KG1 (cell line): ENCODE measurements at regions not wholly inside any gene's neighbourhood (a gene's known extent, or its start where the extent isn't known, plus 50 kb on each side); places are given as distances from the start of the nearest gene placed in this dataset.
"Not testable (repeated sequence)": the region's sequence is repeated elsewhere in the genome, so short reads cannot be mapped to it uniquely, and the experiment has no call there.

Experiments
- DNase-seq: peaks from one replicate; lab custom pipeline; 2025; lab: John Stamatoyannopoulos, UW

DNA sequence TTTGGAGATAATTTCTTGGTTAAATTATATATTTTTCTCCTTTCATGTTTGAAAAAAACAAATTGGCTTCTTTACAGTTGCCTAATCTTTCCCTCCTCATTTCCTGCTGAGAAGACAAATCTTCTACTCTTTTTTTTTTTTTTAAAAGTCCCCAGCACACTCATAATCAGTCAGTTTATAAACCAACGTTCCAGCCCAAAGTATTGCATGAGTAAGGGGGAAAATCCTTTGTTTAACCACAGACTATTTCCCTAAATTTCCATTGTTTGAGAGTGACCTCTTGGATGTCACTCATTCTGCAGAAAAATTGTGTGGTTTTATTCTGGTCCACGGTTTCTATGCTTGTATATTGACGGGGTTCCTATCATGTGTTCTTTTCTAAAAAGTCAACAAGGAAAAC, 55.1 kb upstream of the TLR4 start:
- DNase-seq = no peak

DNA sequence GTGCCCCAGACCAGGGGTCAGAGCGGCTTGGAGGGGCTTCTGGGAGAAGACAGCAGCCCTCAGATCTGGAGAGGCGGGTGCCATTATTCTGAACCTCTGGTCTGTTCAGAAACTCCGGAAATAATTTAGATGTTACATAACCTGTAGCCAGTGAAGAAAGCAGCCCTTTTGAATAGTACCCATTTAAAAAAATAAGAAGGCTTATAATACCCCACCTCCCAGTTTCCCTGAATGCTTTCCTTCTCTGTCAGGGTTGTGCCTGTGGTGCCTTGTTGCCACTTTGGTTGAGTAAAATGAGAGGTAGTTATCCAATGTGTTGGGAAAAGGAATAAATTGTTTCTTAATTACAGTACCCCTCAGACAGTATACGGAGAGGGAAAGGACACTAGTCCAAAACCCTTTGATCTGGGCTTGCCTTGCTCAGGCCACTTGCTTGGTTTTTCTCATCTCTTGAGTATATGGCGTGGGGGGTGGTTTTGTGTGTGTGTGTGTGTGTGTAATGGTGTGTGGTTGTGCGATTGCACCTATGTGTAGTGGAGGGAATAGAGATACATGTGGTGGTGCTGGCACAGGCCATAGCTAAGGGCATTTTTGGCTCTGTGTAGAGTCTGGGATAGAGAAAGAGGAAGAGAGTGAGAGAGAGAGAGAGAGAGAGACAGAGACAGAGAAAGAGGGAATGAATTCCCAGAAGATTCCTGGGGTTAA, 59.1 kb upstream of the TLR4 start:
- no peak for DNase-seq

DNA sequence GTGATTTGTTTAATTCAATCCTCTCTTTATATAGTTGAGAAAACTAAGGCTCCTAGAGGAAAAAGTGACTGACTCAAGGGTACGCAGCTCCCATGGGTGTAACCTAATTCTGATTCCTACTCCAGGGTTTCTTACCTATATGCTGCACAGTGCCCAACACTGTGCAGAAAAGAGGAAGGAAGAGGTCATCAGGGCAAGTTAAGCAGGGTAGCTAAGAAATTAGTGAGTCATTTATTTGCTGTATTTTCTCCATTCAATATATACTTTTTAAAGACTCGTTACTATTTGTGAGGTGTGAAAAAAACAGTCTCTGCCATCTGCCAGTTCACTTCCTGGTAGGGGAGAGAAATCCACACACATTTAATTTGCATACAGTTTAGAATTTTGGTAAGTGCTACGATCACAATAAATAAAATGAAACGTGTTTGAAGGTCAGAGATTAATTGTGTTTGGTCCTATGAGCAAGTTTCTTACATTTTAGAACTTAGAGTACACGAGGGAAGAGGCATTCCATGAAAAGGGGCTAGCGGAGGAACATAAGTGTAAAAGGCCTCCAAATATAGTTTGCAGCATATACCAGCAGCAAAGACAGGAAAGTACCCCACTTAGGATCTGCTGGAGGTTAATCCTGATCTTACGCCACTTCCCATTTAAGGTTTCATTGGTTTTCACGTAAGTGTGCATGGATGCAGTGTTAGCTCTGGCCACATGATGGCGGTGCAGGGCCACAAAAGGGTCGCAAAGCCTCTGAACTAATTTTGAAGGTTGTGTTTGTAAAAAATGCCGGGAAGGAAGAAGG, 59.9 kb upstream of the TLR4 start:
- DNase-seq = peak; percentile 59

DNA sequence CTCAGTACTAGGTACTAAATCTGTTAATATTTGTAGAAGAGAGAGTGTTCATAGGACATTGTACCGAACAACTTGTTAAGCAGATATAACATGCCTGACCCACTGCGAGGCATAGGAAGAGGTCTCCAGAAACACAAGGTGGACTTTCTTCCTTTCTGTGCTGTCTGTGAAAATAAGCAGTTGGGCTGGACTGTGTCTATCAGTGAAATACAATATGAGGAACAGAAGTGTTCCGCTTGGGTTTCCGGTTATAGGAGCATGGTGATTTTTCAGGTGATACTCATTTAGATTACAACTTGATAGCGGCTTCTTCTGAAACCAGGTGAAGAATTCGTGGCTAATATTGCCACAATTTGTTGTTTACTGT, 60.9 kb upstream of the TLR4 start:
- no peak for DNase-seq

DNA sequence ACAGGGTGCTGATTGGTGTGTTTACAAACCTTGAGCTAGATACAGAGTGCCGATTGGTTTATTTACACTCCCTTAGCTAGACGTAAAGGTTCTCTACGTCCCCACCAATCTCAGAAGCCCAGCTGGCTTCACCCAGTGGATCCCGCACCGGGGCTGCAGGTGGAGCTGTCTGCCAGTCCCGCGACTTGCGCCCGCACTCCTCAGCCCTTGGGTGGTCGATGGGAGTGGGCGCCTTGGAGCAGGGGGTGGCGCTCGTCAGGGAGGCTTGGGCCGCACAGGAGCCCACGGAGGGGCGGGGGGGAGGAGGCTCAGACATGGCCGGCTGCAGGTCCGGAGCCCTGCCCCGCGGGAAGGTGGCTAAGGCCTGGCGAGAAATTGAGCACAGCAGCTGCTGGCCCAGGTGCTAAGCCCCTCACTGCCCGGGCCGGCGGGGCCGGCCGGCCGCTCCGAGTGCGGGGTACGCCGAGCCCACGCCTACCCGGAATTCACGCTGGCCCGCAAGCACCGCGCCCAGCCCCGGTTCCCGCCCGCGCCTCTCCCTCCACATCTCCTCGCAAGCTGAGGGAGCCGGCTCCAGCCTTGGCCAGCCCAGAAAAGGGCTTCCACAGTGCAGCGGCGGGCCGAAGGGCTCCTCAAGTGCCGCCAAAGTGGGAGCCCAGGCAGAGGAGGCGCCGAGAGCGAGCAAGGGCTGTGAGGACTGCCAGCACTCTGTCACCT, 61.5 kb upstream of the TLR4 start:
- not testable (repeated sequence) for DNase-seq

DNA sequence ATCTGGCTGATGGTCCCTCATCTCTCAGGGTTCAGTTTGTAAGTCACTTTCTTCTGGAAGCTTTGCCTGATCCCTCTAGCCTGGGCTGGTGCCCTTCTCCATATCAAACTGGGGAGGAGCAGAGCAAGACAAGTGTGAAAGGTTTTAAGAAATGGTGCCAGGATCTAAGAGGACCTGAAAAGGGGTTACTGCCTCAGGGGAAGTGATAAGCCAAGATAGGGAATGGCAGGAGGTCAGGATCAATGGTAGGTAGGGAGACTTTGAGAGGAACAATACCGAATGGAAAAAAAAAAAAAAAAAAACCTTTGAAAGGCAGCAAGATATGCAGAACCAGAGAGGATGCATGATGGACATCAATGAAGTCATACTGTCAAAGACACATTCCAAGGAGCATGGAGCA, 67.5 kb upstream of the TLR4 start:
- DNase-seq = no peak

DNA sequence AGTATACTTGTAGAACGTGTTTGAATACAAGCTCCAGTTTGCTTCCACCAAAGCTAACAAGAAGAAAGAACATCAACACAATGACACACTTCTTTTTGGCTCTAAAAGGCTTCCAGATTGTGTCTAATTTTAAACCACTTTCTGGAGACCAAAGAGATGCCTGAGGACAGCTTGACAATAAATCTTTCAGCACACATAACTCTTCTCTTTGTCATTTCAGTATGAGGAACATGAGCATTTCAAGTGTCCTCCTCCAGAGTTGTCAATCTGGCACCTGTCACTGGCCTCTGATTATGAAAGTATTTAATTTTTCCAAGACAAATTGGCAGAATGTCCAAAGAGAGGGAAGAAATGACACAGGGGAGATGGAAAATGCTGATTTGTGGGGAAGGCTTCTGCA, 79.0 kb upstream of the TLR4 start:
- no peak for DNase-seq

DNA sequence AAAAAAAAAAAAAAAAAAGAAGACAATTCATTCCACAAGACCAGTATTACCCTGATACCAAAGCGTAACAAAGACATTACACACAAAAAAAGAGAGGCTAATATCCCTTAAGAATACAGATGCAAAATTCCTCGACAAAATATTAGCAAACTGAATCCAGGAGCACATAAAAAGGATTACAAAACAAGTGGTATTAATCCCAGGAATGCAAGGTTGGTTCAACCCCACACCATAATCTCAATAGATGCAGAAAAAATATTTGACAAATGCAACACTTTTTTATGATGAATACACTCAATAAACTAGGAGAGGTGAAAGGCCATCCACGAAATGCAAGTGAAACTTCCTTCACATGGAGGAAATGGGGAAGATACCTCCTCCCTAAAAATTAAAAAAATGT, 80.1 kb upstream of the TLR4 start:
- DNase-seq = no peak

DNA sequence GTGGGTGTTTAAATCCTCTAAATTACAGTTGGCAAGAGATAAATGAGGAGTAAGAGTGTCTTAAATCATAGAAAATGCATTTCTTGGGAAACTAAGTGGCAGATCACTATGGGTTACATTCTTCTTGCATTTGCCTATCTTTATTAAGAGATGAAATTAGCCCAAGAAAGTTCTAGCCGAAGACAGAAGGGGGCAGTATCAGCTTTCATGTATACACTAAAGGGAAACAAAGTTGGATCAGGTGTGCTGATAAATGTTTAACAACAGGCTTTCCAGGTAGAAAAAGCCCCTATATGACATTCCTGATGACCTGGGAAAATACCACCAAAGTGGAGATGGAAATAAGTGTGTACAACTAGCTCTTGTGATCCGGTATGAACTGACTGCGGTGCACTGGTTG, 81.9 kb upstream of the TLR4 start:
- DNase-seq = no peak

DNA sequence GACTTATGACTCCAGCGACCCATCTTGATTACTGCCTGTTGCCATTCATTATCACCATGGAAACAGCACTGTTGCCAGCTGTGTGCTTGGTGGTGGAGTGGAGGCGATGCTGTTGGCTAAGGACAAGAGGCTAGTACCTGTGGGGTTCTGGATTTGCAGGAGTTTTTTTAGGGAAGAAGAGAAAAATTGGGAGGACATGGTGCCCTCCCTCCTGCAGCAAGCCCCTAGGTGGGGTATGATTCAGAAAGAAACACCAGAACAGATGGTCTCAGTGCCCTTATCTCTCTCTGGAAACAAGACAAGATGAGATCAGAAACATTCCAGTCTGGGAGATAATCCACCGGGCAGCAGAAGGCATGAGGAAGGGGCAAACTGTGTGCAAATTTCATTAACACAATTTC, 87.8 kb upstream of the TLR4 start:
- DNase-seq = no peak

DNA sequence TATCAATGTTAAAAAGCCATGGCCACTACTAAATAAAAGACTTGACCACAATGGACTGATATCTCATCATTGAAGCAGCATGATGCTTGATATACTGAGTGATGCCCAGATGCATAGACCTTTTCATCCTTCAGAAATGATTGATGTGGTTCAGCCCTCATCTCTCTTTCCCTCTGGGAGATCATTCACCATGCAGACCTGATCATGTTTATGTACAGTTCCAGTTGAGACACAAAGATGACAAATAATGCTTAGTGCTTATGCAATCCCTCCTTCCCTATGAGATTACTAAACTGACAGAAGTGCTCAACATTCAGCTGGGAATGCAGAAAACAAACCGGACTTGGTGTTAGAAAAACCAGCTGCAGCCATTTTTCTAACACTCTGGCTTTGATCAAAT, 91.9 kb upstream of the TLR4 start:
- DNase-seq = no peak

DNA sequence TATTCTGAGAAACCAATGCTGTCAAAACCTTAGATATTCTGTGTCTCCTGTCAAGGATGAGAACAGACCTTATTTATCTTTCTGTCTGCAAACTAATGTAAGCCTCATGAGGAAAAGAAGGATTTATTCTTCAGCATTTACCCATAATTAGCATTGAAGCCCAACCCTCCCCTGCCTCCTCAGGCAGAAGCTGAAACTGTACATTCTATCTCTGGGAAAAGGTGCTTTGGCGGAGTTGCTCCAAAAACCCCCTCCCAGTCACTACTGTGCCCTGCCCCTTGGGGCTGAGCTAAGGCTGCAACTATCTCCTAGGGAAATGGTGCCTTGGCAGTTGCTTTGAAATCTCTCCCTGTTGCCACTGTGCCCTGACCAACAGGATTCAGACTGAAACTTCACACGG, 106.2 kb upstream of the TLR4 start:
- DNase-seq = no peak

DNA sequence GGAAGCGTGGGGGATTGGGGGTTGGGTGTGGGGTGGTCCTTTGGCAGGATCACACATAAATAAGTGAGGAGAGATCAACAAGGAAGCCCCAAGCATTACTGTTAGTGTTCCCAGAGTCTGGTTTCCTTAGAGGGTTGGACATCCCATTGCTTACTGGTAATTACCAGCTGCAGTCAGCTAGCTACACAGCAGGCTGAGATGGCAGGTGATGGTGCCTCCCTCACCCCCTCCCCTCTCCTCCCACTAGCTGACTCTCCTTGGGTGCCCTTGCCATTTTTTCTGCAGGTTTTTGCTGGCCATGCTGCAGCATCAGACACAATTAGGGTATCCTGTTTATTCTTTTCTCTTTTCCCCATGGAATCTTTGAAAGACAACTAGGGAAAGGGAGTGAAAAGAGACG, 107.5 kb upstream of the TLR4 start:
- no peak for DNase-seq

DNA sequence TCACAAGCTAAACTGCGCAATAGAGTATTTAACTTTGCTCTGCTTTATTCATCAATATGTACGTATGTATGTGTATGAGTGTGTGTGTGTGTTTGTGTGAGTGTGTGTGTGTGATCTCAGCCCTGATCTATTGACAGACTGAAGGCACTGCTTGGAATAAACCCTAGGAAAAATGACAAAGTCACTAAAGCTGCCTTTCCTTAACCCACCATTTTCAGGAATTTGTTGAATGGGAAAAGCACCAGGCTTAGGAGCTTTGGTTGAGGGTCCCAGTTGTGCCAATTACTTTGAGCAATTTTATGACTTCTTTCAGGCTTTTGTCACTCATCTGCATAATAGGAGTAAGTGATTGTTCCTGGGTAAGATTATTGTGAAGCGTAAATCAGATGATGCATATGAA, 108.6 kb upstream of the TLR4 start:
- no peak for DNase-seq

DNA sequence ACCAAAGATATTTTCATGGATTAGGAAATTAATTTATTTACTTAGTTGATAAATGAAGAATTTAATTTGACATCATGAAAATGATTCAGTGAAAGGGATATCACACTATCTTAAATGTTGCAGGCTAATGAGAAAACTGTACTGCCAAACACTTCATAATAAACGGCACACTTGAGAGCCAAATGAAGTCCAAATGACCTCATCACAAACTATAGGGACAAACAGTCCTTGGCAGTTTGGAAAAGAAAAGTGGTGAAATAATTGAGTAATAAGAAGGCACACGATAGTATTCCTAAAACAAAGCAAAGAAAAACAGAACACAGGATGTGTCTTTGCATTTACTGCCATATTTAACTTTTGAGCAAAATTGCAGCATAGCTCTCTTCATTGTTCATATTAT, 116.9 kb upstream of the TLR4 start:
- no peak for DNase-seq

DNA sequence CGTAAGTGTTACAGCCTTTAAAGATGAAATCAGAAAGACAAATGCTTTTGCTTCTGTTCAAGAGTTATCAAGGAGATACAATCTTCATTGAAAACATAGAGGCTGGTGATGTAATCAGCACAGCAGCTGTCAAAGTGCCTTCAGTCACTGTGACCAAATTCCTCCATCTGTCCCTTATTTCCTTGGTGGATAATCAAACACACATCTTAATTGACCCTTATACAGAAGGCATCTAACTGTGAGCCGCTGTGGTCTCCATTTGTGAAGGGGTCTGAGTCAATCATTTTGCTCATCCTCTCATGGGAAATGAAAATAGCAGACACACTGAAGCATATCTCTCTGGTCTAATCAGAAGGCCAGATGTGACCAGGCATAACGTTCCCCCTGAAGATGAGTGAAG, 130.1 kb upstream of the TLR4 start:
- no peak for DNase-seq

DNA sequence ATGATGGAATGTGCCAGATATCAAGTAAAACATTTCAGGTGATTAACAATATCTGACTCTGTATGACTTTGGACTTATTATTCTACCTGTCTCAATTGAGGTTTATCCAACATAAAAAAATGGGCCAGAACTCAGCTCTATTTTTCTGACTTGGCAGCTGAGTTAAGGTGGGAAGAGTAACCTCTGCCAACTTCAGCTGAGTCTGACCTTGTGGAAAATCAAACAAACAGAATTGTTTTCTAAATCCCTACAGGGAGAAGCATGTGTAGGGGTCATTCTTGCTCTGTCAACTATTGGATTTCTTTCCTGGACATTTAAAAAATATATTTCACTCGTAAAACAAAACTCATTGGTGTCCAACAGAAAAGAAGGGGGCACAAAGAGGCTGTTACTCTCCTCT, 139.4 kb upstream of the TLR4 start:
- no peak for DNase-seq

DNA sequence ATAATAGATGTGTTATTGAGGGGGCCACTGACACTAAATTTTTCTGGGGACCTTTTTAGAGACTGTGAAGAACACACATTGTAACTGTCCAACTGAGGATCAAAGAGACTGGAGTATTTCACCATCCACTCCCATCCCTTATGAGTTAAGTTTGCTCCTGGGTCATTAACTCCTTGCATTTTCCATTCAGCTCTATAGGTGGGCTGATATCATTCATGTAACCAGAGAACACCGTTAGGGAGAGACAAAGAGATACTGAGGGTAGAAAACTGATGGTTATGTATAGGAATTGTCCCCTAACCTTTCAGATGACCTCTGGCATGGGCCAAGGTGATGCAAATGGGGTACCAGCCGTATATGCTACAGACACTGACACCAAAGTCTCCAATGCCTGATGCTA, 142.4 kb upstream of the TLR4 start:
- no peak for DNase-seq

DNA sequence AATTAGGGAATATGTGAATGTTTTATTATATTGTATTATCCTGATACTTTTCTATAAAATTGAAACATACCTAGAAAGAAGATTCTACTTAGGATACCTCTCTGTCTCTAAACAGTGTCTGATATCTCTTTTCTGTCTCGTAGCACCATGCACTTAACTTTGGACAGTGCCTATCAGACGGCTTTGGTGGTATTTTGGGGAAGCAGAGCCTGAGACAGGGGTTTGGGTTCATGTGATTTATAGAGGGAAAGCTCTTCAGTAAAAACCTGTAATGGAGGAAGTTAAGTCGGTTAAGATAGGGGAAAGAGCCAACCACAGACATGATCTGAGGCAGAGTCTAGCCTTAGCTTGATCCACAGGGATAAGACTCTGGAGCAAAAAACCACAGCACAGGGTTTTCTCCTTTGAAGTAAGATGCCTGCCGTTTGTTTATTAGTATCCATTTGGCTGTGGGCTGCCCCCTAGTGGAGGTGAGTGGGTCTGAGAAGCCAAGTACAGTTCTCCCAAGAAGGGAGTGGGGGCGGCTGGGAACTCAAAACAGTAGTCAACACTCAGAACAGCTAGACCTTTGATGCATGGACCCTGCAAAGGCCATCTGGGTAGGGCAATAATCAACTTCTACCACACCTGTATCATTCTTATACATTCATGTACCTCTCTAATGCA, 141.2 kb upstream of the ASTN2 start:
- DNase-seq = no peak

DNA sequence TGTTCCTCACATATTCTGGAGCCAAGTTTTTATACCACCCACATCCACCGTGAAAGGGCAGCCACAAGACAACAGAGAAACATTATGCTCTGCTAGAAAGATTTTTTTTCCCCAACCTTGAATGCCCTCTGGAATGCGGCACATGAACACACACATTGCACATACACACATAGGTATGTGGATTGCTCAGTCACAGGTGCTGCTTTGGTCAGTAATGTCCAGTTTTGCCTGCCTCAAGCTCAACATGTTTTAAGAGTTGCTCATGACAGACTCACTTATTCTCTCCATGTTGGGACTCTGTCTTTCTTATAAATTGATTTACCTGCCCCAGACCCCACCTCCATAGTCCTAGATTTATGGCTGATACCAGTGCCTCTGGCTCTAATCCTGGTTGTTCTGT, 138.0 kb upstream of the ASTN2 start:
- DNase-seq = no peak

DNA sequence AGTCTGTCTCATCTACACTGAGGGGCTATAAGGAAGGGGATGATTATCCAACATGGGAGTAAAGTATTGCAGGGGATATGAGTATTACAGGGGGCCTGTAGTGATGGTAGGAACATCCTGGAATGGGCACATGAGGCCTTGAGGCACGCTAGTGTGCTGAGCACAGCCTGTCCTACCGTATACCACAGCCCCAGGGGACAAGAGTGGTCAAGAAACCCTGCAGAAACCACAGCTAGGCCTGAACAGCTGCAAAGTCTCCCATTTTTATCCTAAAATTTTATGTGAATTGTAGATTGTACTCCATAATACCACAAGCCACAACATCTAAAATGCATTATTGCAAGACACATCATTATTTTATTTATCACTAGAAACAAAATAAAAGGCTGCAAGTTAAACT, 136.3 kb upstream of the ASTN2 start:
- no peak for DNase-seq

DNA sequence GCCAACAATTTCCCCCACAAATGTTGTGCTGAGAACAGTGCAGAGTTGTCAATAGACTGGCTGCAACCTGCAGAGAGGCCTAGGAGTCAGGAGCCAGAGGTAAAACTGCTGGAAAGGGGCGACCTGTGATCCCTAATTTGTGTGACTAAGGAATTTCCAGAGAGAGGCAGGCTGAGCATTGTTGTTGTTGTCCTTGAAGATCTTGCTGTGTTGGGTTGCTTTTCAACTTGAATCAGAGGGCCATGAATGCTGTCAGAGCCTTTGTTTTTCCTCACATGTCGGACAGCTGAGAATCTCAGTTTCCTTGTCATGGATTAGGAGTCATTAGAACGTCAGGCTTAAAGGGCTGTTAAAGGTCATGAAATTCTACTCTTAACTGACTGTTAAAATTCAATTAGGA, 134.6 kb upstream of the ASTN2 start:
- DNase-seq = no peak

DNA sequence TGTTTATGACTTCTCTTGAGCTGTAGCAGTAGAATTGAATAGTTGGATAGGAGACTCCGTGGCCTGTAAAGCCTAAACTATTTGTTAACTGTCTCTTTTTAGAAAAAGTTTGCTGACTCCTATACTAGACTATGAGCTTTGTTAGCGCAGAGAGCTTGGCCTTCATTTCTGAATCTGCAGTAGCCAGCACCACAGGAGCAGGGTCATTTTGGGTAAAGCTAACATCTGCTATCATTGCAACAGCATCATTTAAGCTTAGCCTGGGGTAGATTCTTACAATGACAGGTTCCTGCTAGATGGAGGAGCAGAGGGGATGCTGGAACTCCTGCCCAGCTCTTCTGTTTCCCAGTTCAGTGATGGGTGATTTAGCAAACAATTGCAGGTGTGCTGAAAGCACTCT, 133.7 kb upstream of the ASTN2 start:
- DNase-seq = no peak
